ENCODE measurements at regions not wholly inside any gene's neighbourhood (a gene's known extent, or its start where the extent isn't known, plus 50 kb on each side); places are given as distances from the start of the nearest gene placed in this dataset.

GRCh38 chr13:34583181-34583580 lies 358.9 kb upstream of the NBEA start:
- no peaks in the 10 kb centered on the region for H3K9me3 ChIP-seq (replicated peaks in 1 of 3)
- no peak overlapping the region for H3K4me3 ChIP-seq
- WGBS, 4 donors: 78 to 96% (median 91%) methylated on average over 1 of the region's 1 CpG
- TF ChIP-seq, protein P1, sequence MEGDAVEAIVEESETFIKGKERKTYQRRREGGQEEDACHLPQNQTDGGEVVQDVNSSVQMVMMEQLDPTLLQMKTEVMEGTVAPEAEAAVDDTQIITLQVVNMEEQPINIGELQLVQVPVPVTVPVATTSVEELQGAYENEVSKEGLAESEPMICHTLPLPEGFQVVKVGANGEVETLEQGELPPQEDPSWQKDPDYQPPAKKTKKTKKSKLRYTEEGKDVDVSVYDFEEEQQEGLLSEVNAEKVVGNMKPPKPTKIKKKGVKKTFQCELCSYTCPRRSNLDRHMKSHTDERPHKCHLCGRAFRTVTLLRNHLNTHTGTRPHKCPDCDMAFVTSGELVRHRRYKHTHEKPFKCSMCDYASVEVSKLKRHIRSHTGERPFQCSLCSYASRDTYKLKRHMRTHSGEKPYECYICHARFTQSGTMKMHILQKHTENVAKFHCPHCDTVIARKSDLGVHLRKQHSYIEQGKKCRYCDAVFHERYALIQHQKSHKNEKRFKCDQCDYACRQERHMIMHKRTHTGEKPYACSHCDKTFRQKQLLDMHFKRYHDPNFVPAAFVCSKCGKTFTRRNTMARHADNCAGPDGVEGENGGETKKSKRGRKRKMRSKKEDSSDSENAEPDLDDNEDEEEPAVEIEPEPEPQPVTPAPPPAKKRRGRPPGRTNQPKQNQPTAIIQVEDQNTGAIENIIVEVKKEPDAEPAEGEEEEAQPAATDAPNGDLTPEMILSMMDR (IDR thresholded peaks at IDR 0.05): no peak
- no peak for TF ChIP-seq POLR2A (IDR thresholded peaks at IDR 0.05)
- H3K27ac ChIP-seq: no peak overlapping the region
- no peaks in the 10 kb centered on the region for H3K4me1 ChIP-seq (replicated peaks in 1 of 2)
- no peak for DNase-seq
- H3K27me3 ChIP-seq: no peaks in the 10 kb centered on the region
- no peaks in the 10 kb centered on the region for H3K36me3 ChIP-seq (replicated peaks in 1 of 2)
- intact Hi-C loops (cut with DNase I): no loop called here

- no peaks in the 10 kb centered on the region for H3K27me3 ChIP-seq
- TF ChIP-seq, protein P1 (IDR thresholded peaks at IDR 0.05): no peak
- TF ChIP-seq POLR2A (IDR thresholded peaks at IDR 0.05): no peak
- intact Hi-C loops (cut with DNase I): no loop called here
- H3K9me3 ChIP-seq (replicated peaks in 1 of 3): no peaks in the 10 kb centered on the region
- 54 to 60% (median 56%) methylated on average over 3 of the region's 3 CpGs for WGBS, 4 donors
- H3K36me3 ChIP-seq (replicated peaks in 1 of 2): no peaks in the 10 kb centered on the region
- no peaks in the 10 kb centered on the region for H3K4me1 ChIP-seq (replicated peaks in 1 of 2)
- H3K4me3 ChIP-seq: no peak overlapping the region
- no peak overlapping the region for H3K27ac ChIP-seq
- DNase-seq: no peak
Measured at GRCh38 chr13:34587576-34587975, 354.5 kb upstream of the NBEA start.

GRCh38 chr13:34588362-34588761 lies 353.7 kb upstream of the NBEA start:
- TF ChIP-seq POLR2A (IDR thresholded peaks at IDR 0.05): no peak
- TF ChIP-seq, protein P1 (IDR thresholded peaks at IDR 0.05): no peak
- intact Hi-C loops (cut with DNase I): no loop called here
- Histone ChIP-seq H3K9me3 (replicated peaks in 1 of 3) (no peaks in the 10 kb centered on the region), H3K27me3 (no peaks in the 10 kb centered on the region), H3K36me3 (replicated peaks in 1 of 2) (no peaks in the 10 kb centered on the region), H3K4me3 (no peak overlapping the region), H3K4me1 (replicated peaks in 1 of 2) (no peaks in the 10 kb centered on the region), H3K27ac (no peak overlapping the region)
- 91 to 96% (median 95%) methylated on average over 5 to 7 of the region's 7 CpGs for WGBS, 4 donors
- DNase-seq: no peak

GRCh38 chr13:34589581-34589980 lies 352.5 kb upstream of the NBEA start:
- H3K27me3 ChIP-seq: no peaks in the 10 kb centered on the region
- H3K9me3 ChIP-seq (replicated peaks in 1 of 3): no peaks in the 10 kb centered on the region
- H3K4me1 ChIP-seq (replicated peaks in 1 of 2): no peaks in the 10 kb centered on the region
- no peak overlapping the region for H3K4me3 ChIP-seq
- no peak for TF ChIP-seq POLR2A (IDR thresholded peaks at IDR 0.05)
- TF ChIP-seq, protein P1 (IDR thresholded peaks at IDR 0.05): no peak
- DNase-seq: no peak
- no peaks in the 10 kb centered on the region for H3K36me3 ChIP-seq (replicated peaks in 1 of 2)
- intact Hi-C loops (cut with DNase I): no loop called here
- 78 to 85% (median 82%) methylated on average over 3 of the region's 3 CpGs for WGBS, 4 donors
- no peak overlapping the region for H3K27ac ChIP-seq
